ENCODE measurements at regions not wholly inside any gene's neighbourhood (a gene's known extent, or its start where the extent isn't known, plus 50 kb on each side); places are given as distances from the start of the nearest gene placed in this dataset.

- DNase-seq (ENCODE audit: extremely low read depth in 1 of 2, low read depth in 1 of 2): no peak
Observed at GRCh38 chr3:24830230-24831152, 335.8 kb upstream of the THRB start.

- DNase-seq (ENCODE audit: extremely low read depth in 1 of 2, low read depth in 1 of 2): no peak
Observed at GRCh38 chr3:24831221-24831620, 336.6 kb upstream of the THRB start.

GRCh38 chr3:24832891-24833290 lies 338.2 kb upstream of the THRB start:
- DNase-seq (ENCODE audit: extremely low read depth in 1 of 2, low read depth in 1 of 2): no peak

- DNase-seq (ENCODE audit: extremely low read depth in 1 of 2, low read depth in 1 of 2): no peak
Observed at GRCh38 chr3:24834442-24834841, 339.8 kb upstream of the THRB start.

- DNase-seq (ENCODE audit: extremely low read depth in 1 of 2, low read depth in 1 of 2): no peak
Observed at GRCh38 chr3:24835510-24835909, 340.9 kb upstream of the THRB start.

GRCh38 chr3:24837601-24838000 lies 343.0 kb upstream of the THRB start:
- DNase-seq (ENCODE audit: extremely low read depth in 1 of 2, low read depth in 1 of 2): no peak

- no peak for DNase-seq (ENCODE audit: extremely low read depth in 1 of 2, low read depth in 1 of 2)
Observed at GRCh38 chr3:24838533-24838932, 343.9 kb upstream of the THRB start.

GRCh38 chr3:24843955-24844354 lies 349.3 kb upstream of the THRB start:
- DNase-seq (ENCODE audit: extremely low read depth in 1 of 2, low read depth in 1 of 2): no peak

- DNase-seq (ENCODE audit: extremely low read depth in 1 of 2, low read depth in 1 of 2): no peak
Observed at GRCh38 chr3:24845524-24846155, 351.0 kb upstream of the THRB start.

- no peak for DNase-seq (ENCODE audit: extremely low read depth in 1 of 2, low read depth in 1 of 2)
Observed at GRCh38 chr3:24846286-24846860, 351.7 kb upstream of the THRB start.

GRCh38 chr3:24850245-24850644 lies 355.6 kb upstream of the THRB start:
- DNase-seq (ENCODE audit: extremely low read depth in 1 of 2, low read depth in 1 of 2): no peak

GRCh38 chr3:24853685-24854490 lies 359.2 kb upstream of the THRB start:
- no peak for DNase-seq (ENCODE audit: extremely low read depth in 1 of 2, low read depth in 1 of 2)

- DNase-seq (ENCODE audit: extremely low read depth in 1 of 2, low read depth in 1 of 2): no peak
Observed at GRCh38 chr3:24854748-24855147, 360.1 kb upstream of the THRB start.

GRCh38 chr3:24857945-24858344 lies 363.3 kb upstream of the THRB start:
- no peak for DNase-seq (ENCODE audit: extremely low read depth in 1 of 2, low read depth in 1 of 2)

GRCh38 chr3:24863215-24863614 lies 368.6 kb upstream of the THRB start:
- no peak for DNase-seq (ENCODE audit: extremely low read depth in 1 of 2, low read depth in 1 of 2)

GRCh38 chr3:24867783-24868182 lies 373.1 kb upstream of the THRB start:
- no peak for DNase-seq (ENCODE audit: extremely low read depth in 1 of 2, low read depth in 1 of 2)

GRCh38 chr3:24881239-24881638 lies 386.6 kb upstream of the THRB start:
- no peak for DNase-seq (ENCODE audit: extremely low read depth in 1 of 2, low read depth in 1 of 2)

GRCh38 chr3:24886501-24886900 lies 391.9 kb upstream of the THRB start:
- no peak for DNase-seq (ENCODE audit: extremely low read depth in 1 of 2, low read depth in 1 of 2)

GRCh38 chr3:24890012-24890411 lies 395.4 kb upstream of the THRB start:
- no peak for DNase-seq (ENCODE audit: extremely low read depth in 1 of 2, low read depth in 1 of 2)

GRCh38 chr3:24899373-24899772 lies 404.7 kb upstream of the THRB start:
- DNase-seq (ENCODE audit: extremely low read depth in 1 of 2, low read depth in 1 of 2): no peak
